ENCODE measurements at regions not wholly inside any gene's neighbourhood (a gene's known extent, or its start where the extent isn't known, plus 50 kb on each side); places are given as distances from the start of the nearest gene placed in this dataset.
"Not testable (repeated sequence)": the region's sequence is repeated elsewhere in the genome, so short reads cannot be mapped to it uniquely, and the experiment has no call there.

GRCh38 chr15:20003471-20003870 is 538.1 kb downstream of the GOLGA6L6 start:
- not testable (repeated sequence) for DNase-seq (ENCODE audit: low spot score)

- not testable (repeated sequence) for DNase-seq (ENCODE audit: low spot score)
Observed at GRCh38 chr15:20002560-20002959, 539.0 kb downstream of the GOLGA6L6 start.

- not testable (repeated sequence) for DNase-seq (ENCODE audit: low spot score)
Observed at GRCh38 chr15:19996574-19997194, 544.9 kb downstream of the GOLGA6L6 start.

GRCh38 chr15:19995296-19995695 is 546.3 kb downstream of the GOLGA6L6 start:
- not testable (repeated sequence) for DNase-seq (ENCODE audit: low spot score)

GRCh38 chr15:19992428-19992827 is 549.2 kb downstream of the GOLGA6L6 start:
- DNase-seq (ENCODE audit: low spot score) = no peak

GRCh38 chr15:19988094-19988660 is 553.4 kb downstream of the GOLGA6L6 start:
- DNase-seq (ENCODE audit: low spot score) = no peak

- no peak for DNase-seq (ENCODE audit: low spot score)
Observed at GRCh38 chr15:19987389-19988048, 554.1 kb downstream of the GOLGA6L6 start.

GRCh38 chr15:19984101-19984500 is 557.5 kb downstream of the GOLGA6L6 start:
- DNase-seq (ENCODE audit: low spot score) = no peak

- DNase-seq (ENCODE audit: low spot score) = no peak
Observed at GRCh38 chr15:19974998-19975397, 566.6 kb downstream of the GOLGA6L6 start.

GRCh38 chr15:19973718-19974117 is 567.9 kb downstream of the GOLGA6L6 start:
- no peak for DNase-seq (ENCODE audit: low spot score)

- DNase-seq (ENCODE audit: low spot score) = not testable (repeated sequence)
Observed at GRCh38 chr15:19972582-19972981, 569.0 kb downstream of the GOLGA6L6 start.

GRCh38 chr15:19965574-19965973 is 576.0 kb downstream of the GOLGA6L6 start:
- not testable (repeated sequence) for DNase-seq (ENCODE audit: low spot score)

GRCh38 chr15:19964480-19964879 is 577.1 kb downstream of the GOLGA6L6 start:
- not testable (repeated sequence) for DNase-seq (ENCODE audit: low spot score)

- no peak for DNase-seq (ENCODE audit: low spot score)
Observed at GRCh38 chr15:19956124-19956796, 585.3 kb downstream of the GOLGA6L6 start.

- no peak for DNase-seq (ENCODE audit: low spot score)
Observed at GRCh38 chr15:19944261-19944888, 597.2 kb downstream of the GOLGA6L6 start.

GRCh38 chr15:19943515-19943914 is 598.1 kb downstream of the GOLGA6L6 start:
- no peak for DNase-seq (ENCODE audit: low spot score)

- DNase-seq (ENCODE audit: low spot score) = not testable (repeated sequence)
Observed at GRCh38 chr15:19903281-19903680, 638.3 kb downstream of the GOLGA6L6 start.

- DNase-seq (ENCODE audit: low spot score) = not testable (repeated sequence)
Observed at GRCh38 chr15:19902388-19902787, 639.2 kb downstream of the GOLGA6L6 start.

- DNase-seq (ENCODE audit: low spot score) = not testable (repeated sequence)
Observed at GRCh38 chr15:19901414-19901813, 640.2 kb downstream of the GOLGA6L6 start.

GRCh38 chr15:19899021-19899824 is 642.4 kb downstream of the GOLGA6L6 start:
- no peak for DNase-seq (ENCODE audit: low spot score)

- not testable (repeated sequence) for DNase-seq (ENCODE audit: low spot score)
Observed at GRCh38 chr15:19888811-19889210, 652.8 kb downstream of the GOLGA6L6 start.
